Right lobe of liver (tissue), 6 donors: ENCODE measurements at regions not wholly inside any gene's neighbourhood (a gene's known extent, or its start where the extent isn't known, plus 50 kb on each side); places are given as distances from the start of the nearest gene placed in this dataset.

ENCODE experiments used
- ATAC-seq, 4 donors: fragments of 200-7000 bp; cut with Tn5 transposase; one replicate each; pipeline ENCODE4 v1.9.1; 2020; ENCODE audit warnings: mild to moderate bottlenecking in 4 of 4, moderate library complexity in 4 of 4
- DNase-seq, 3 donors: peaks; one replicate each; pipeline ENCODE4 v3.0.0-alpha.2; 2020
- H3K27ac ChIP-seq, 3 donors: fragments of 200-600 bp; one replicate each; pipeline ENCODE4 v1.8.0; 2022
- H3K27me3 ChIP-seq, 2 donors: fragments of 200-600 bp; one replicate each; pipeline ENCODE4 v1.8.0; 2022
- H3K36me3 ChIP-seq, 4 donors: fragments of 200-600 bp; sonication (generic) in 1 of 4; one replicate each; pipeline versions ENCODE4 v1.5.1 to v1.8.0; 2017 to 2022; ENCODE audit warnings: control low read depth in 1 of 4
- H3K4me1 ChIP-seq, 4 donors: fragments of 200-600 bp; sonication (generic) in 1 of 4; one replicate each; pipeline versions ENCODE4 v1.5.1 to v1.8.0; 2017 to 2022; ENCODE audit warnings: control low read depth in 1 of 4
- H3K4me3 ChIP-seq, 3 donors: fragments of 200-600 bp; one replicate each; pipeline ENCODE4 v1.8.0; 2022
- H3K9me3 ChIP-seq, 4 donors: fragments of 200-600 bp; sonication (generic) in 1 of 4; one replicate each; pipeline versions ENCODE4 v1.5.1 to v1.8.0; 2017 to 2022; ENCODE audit warnings: control low read depth in 1 of 4
- POLR2A ChIP-seq: fragments of 450-650 bp; IDR thresholded peaks from one replicate; pipeline ENCODE4 v1.6.1; 2017; ENCODE audit warnings: antibody characterized with exemption, mild to moderate bottlenecking
- WGBS: methylation state at CpG from one replicate; pipeline ENCODE4 v1.1.6; 2018; ENCODE audit warnings: low coverage, low lambda C conversion rate; ENCODE audit not compliant: insufficient coverage; ENCODE audit errors: missing lambda C conversion rate; 5-methylcytosine and 5-hydroxymethylcytosine counted together
- intact Hi-C, 2 donors: fragments of 100-400 bp; cut with DNase I; formaldehyde crosslinking; loops; one replicate each; pipeline versions ENCODE4 v1.11.2 to v1.14.1; 2022
- TF ChIP-seq, protein P1 (sequence below), 4 donors: fragments of 200-600 bp in 3 of 4; fragments of 450-650 bp in 1 of 4; IDR thresholded peaks; one replicate each; pipeline versions ENCODE4 v1.5.1 to v1.8.0; 2016 to 2022; ENCODE audit warnings: antibody characterized with exemption in 4 of 4, mild to moderate bottlenecking in 2 of 4
- donor health status: DM: no; HTN: yes; CAD: no.
- donor health status: DM: no; HTN: no; CAD: no.
- donor health status: DM: no; HTN: no; CAD: no.
- donor health status: DM: no; HTN: yes; CAD: no.
- donor health status: DM: no; HTN: yes; CAD: no.

DNA sequence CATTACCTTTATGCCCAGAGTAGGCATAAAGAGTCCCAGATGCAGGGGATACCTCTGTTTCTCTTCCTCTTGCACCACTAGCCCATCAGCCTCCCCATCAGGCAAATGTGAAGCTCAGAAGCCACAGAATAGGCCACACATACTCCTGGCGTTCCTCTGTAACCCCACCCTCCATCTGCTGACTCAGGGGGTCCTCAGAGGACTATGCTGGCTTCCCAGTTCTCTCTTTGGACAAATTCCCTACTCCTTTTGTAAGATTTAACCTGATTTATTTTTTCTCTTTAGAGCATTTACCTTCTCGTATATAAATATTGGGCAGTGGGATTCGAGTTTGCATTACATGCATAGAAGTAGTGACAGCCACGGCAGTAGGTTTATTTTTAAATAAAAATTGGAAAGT lies 262.3 kb upstream of the CADM1 start:
- no peak for DNase-seq
- 75% methylated on average over 4 of the region's 4 CpGs for WGBS
- no peaks in the 10 kb centered on the region for H3K4me1 ChIP-seq
- TF ChIP-seq POLR2A: no peak
- TF ChIP-seq, protein P1, sequence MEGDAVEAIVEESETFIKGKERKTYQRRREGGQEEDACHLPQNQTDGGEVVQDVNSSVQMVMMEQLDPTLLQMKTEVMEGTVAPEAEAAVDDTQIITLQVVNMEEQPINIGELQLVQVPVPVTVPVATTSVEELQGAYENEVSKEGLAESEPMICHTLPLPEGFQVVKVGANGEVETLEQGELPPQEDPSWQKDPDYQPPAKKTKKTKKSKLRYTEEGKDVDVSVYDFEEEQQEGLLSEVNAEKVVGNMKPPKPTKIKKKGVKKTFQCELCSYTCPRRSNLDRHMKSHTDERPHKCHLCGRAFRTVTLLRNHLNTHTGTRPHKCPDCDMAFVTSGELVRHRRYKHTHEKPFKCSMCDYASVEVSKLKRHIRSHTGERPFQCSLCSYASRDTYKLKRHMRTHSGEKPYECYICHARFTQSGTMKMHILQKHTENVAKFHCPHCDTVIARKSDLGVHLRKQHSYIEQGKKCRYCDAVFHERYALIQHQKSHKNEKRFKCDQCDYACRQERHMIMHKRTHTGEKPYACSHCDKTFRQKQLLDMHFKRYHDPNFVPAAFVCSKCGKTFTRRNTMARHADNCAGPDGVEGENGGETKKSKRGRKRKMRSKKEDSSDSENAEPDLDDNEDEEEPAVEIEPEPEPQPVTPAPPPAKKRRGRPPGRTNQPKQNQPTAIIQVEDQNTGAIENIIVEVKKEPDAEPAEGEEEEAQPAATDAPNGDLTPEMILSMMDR (IDR thresholded peaks at IDR 0.05): no peak
- no peak overlapping the region for H3K27ac ChIP-seq
- ATAC-seq: no peak
- no peak overlapping the region for H3K4me3 ChIP-seq
- intact Hi-C loops: no loop called here
- H3K36me3 ChIP-seq: no peaks in the 10 kb centered on the region
- H3K9me3 ChIP-seq: no peaks in the 10 kb centered on the region
- H3K27me3 ChIP-seq: no peaks in the 10 kb centered on the region

DNA sequence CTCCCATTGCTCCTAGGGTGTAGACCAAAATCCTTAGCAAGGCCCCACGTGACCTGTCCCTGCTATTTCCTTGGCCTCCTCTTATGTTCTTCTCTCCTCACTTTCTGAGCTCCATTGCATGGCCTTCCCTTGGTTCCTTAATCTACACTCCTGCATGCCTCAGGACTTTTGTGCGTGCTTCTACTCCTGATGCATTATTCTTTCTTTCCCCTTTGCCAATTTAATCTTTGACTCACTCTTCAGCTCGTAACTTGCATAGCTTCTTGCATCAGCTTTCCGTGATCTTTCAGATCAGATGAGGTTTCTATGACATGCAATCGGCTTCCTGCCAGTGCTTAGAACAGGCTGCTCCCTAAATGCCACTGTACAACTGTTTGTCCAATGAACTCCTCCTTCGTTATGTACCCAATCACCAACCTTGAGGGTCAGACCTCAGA lies 261.6 kb upstream of the CADM1 start:
- Histone ChIP-seq H3K36me3 (no peaks in the 10 kb centered on the region), H3K9me3 (no peaks in the 10 kb centered on the region), H3K4me3 (no peak overlapping the region), H3K27me3 (no peaks in the 10 kb centered on the region), H3K27ac (no peak overlapping the region), H3K4me1 (no peaks in the 10 kb centered on the region)
- TF ChIP-seq, protein P1 (IDR thresholded peaks at IDR 0.05): no peak
- TF ChIP-seq POLR2A: no peak
- no peak for ATAC-seq
- intact Hi-C loops: no loop called here
- no peak for DNase-seq
- WGBS: 50% methylated on average over 6 of the region's 6 CpGs

DNA sequence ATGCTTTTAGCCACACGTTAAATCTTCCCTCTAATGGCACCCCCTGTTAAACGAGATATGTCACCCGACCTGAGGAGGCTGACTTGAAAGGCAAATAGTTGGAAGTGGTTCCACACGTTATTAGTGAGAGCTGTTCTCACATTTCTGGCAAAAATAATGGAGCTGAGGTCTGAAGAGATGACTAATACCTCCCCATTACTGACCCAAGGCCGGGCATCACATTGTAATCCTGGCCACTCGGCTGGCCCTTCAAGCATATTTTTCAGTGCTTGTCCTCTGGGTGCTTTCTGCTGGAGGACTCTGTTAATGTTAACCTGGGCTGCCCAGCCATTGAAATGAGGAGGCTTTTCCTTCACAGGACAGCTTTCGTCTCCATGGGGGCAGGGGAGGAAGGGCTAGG lies 260.0 kb upstream of the CADM1 start:
- Histone ChIP-seq H3K4me3 (no peak overlapping the region), H3K36me3 (no peaks in the 10 kb centered on the region), H3K4me1 (peaks cover 0 to 10% (median 0%) of the 10 kb centered on the region in 4 donors), H3K27ac (no peak overlapping the region), H3K9me3 (no peaks in the 10 kb centered on the region), H3K27me3 (no peaks in the 10 kb centered on the region)
- TF ChIP-seq, protein P1 (IDR thresholded peaks at IDR 0.05): no peak
- TF ChIP-seq POLR2A: no peak
- ATAC-seq (no peak), DNase-seq (no peak)
- 61% methylated on average over 6 of the region's 7 CpGs for WGBS
- intact Hi-C loops: no loop called here

DNA sequence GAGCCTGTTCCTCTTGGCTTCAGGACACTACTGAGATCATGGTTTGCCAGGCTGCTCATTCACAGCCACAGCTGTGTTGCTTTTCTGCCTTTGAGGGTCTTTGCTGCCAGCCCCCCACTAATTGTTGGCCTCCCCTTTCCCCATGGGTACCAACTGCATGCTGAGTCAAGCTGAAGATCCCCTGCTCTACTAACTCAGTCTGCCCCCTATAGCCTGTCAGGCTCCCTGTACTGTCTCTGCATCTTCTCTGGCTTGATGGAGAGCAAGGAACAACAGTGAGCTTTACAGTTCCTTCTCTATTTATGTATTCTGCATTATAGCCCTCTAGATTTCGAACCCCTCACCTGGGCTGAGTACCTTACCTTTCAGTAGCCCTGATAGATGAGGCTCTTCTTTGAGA lies 257.6 kb upstream of the CADM1 start:
- no peaks in the 10 kb centered on the region for H3K36me3 ChIP-seq
- H3K4me1 ChIP-seq: peaks cover 0 to 10% (median 0%) of the 10 kb centered on the region in 4 donors
- no peaks in the 10 kb centered on the region for H3K9me3 ChIP-seq
- no peak for TF ChIP-seq POLR2A
- TF ChIP-seq, protein P1 (IDR thresholded peaks at IDR 0.05): no peak
- no peak overlapping the region for H3K4me3 ChIP-seq
- no peaks in the 10 kb centered on the region for H3K27me3 ChIP-seq
- DNase-seq (no peak), ATAC-seq (no peak)
- H3K27ac ChIP-seq: no peak overlapping the region
- 40% methylated on average over 1 of the region's 1 CpG for WGBS
- intact Hi-C loops: no loop called here

DNA sequence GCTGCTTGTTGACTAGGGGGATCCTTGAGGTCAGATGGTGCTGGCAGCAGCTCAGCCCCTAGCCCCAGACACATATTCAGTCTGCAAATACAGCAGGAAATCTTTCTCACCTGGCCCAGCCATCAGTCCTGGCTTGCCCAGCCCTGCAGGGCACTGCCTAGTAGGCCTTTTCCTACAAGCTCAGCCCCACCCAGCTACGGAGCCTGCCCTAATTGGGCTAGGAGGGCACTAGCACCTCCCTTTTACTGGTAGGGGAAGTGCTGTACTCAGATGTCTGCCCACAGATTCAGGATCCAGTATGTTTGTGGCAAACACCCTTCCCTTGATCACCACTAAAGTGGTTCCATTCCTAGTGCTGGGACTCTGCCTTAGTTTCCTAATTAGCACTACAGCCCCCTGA lies 257.1 kb upstream of the CADM1 start:
- H3K9me3 ChIP-seq: no peaks in the 10 kb centered on the region
- no CpG with 5 or more reads among the region's 1 CpG for WGBS
- H3K27me3 ChIP-seq: no peaks in the 10 kb centered on the region
- H3K36me3 ChIP-seq: no peaks in the 10 kb centered on the region
- intact Hi-C loops: no loop called here
- DNase-seq (no peak), ATAC-seq (peak in 3 of 4 donors; percentile 18 to 53 (median 31))
- no peak overlapping the region for H3K4me3 ChIP-seq
- H3K4me1 ChIP-seq: peaks cover 0 to 10% (median 0%) of the 10 kb centered on the region in 4 donors
- no peak overlapping the region for H3K27ac ChIP-seq
- TF ChIP-seq POLR2A: no peak
- TF ChIP-seq, protein P1 (IDR thresholded peaks at IDR 0.05): no peak
